Naive B cell (primary cell): ENCODE measurements at regions not wholly inside any gene's neighbourhood (a gene's known extent, or its start where the extent isn't known, plus 50 kb on each side); places are given as distances from the start of the nearest gene placed in this dataset.
A peak's percentile ranks its signal among the peaks of the same experiment; 100 is the strongest.

Source experiments
- ATAC-seq, 2 donors: fragments of 150-1000 bp; cut with Tn5 transposase; 2 replicates each; pipeline ENCODE4 v1.10.0; 2021; ENCODE audit warnings: low read depth in 2 of 2, mild to moderate bottlenecking in 2 of 2, moderate library complexity in 2 of 2
- DNase-seq: peaks from one replicate; pipeline ENCODE4 v3.0.0; 2022
- H3K27ac Mint-ChIP-seq, 6 donors: one replicate each; pipeline ENCODE4 v1.8.0; 2020 to 2022; ENCODE audit warnings: mild to moderate bottlenecking in 6 of 6, mixed read lengths in 6 of 6, moderate library complexity in 5 of 6, inconsistent platforms in 2 of 6
- H3K27me3 Mint-ChIP-seq, 3 donors: one replicate each; pipeline ENCODE4 v1.8.0; 2021 to 2022; ENCODE audit warnings: mixed read lengths in 3 of 3, mild to moderate bottlenecking in 1 of 3
- H3K36me3 Mint-ChIP-seq, 2 donors: one replicate each; pipeline ENCODE4 v1.8.0; 2020 to 2022; ENCODE audit warnings: mixed read lengths in 2 of 2, inconsistent platforms in 1 of 2, mild to moderate bottlenecking in 1 of 2
- H3K4me1 Mint-ChIP-seq, 3 donors: one replicate each; pipeline ENCODE4 v1.8.0; 2020 to 2022; ENCODE audit warnings: mixed read lengths in 3 of 3, inconsistent platforms in 1 of 3, mild to moderate bottlenecking in 1 of 3, moderate library complexity in 1 of 3
- H3K4me3 Mint-ChIP-seq, 8 donors: one replicate each; pipeline ENCODE4 v1.8.0; 2020 to 2022; ENCODE audit warnings: mild to moderate bottlenecking in 8 of 8, mixed read lengths in 8 of 8, moderate library complexity in 8 of 8, inconsistent platforms in 2 of 8
- H3K9me3 Mint-ChIP-seq, 7 donors: one replicate each; pipeline ENCODE4 v1.8.0; 2020 to 2022; ENCODE audit warnings: mixed read lengths in 7 of 7, mild to moderate bottlenecking in 5 of 7, inconsistent platforms in 2 of 7, moderate library complexity in 1 of 7

GRCh38 chr1:5493851-5494311 is 498.3 kb downstream of the NPHP4 start:
- peaks cover 0 to 5% of the 10 kb centered on the region in 2 donors for H3K36me3 Mint-ChIP-seq
- H3K27ac Mint-ChIP-seq: no peak overlapping the region
- no peak overlapping the region for H3K4me3 Mint-ChIP-seq
- H3K4me1 Mint-ChIP-seq: no peaks in the 10 kb centered on the region
- DNase-seq (no peak), ATAC-seq (no peak)
- H3K27me3 Mint-ChIP-seq: peaks cover 8 to 11% (median 8%) of the 10 kb centered on the region in 3 donors
- peaks cover 0 to 4% (median 0%) of the 10 kb centered on the region in 7 donors for H3K9me3 Mint-ChIP-seq

- H3K9me3 Mint-ChIP-seq: peaks cover 0 to 4% (median 0%) of the 10 kb centered on the region in 7 donors
- ATAC-seq (no peak), DNase-seq (no peak)
- no peak overlapping the region for H3K27ac Mint-ChIP-seq
- H3K4me3 Mint-ChIP-seq: no peak overlapping the region
- peaks cover 8 to 11% (median 8%) of the 10 kb centered on the region in 3 donors for H3K27me3 Mint-ChIP-seq
- H3K36me3 Mint-ChIP-seq: peaks cover 0 to 5% of the 10 kb centered on the region in 2 donors
- H3K4me1 Mint-ChIP-seq: no peaks in the 10 kb centered on the region
Observed at GRCh38 chr1:5493275-5493674, 498.9 kb downstream of the NPHP4 start.

GRCh38 chr1:5492846-5493245 is 499.4 kb downstream of the NPHP4 start:
- Mint-ChIP-seq H3K9me3 (peaks cover 0 to 4% (median 0%) of the 10 kb centered on the region in 7 donors), H3K36me3 (peaks cover 0 to 5% of the 10 kb centered on the region in 2 donors), H3K27me3 (peaks cover 8 to 10% (median 8%) of the 10 kb centered on the region in 3 donors), H3K27ac (no peak overlapping the region), H3K4me3 (peak overlapping the region in 1 of 8 donors; percentile 47), H3K4me1 (no peaks in the 10 kb centered on the region)
- ATAC-seq (no peak), DNase-seq (no peak)

- H3K4me1 Mint-ChIP-seq: no peaks in the 10 kb centered on the region
Observed at GRCh38 chr1:5491207-5491904, 500.9 kb downstream of the NPHP4 start.

GRCh38 chr1:5490635-5491034 is 501.6 kb downstream of the NPHP4 start:
- ATAC-seq (no peak), DNase-seq (no peak)
- Mint-ChIP-seq H3K4me1 (no peaks in the 10 kb centered on the region), H3K36me3 (no peaks in the 10 kb centered on the region), H3K9me3 (no peaks in the 10 kb centered on the region), H3K27ac (no peak overlapping the region), H3K27me3 (peaks cover 0 to 4% (median 0%) of the 10 kb centered on the region in 3 donors), H3K4me3 (no peak overlapping the region)

More at GRCh38 chr1:5491207-5491904, 500.9 kb downstream of the NPHP4 start:
- H3K9me3 Mint-ChIP-seq: no peaks in the 10 kb centered on the region
- H3K27ac Mint-ChIP-seq: no peak overlapping the region
- H3K27me3 Mint-ChIP-seq: peaks cover 0 to 4% (median 0%) of the 10 kb centered on the region in 3 donors
- ATAC-seq (no peak), DNase-seq (no peak)
- H3K36me3 Mint-ChIP-seq: no peaks in the 10 kb centered on the region
- H3K4me3 Mint-ChIP-seq: no peak overlapping the region

GRCh38 chr1:5488448-5488847 is 503.8 kb downstream of the NPHP4 start:
- no peaks in the 10 kb centered on the region for H3K36me3 Mint-ChIP-seq
- H3K27me3 Mint-ChIP-seq: peaks cover 0 to 8% (median 4%) of the 10 kb centered on the region in 3 donors
- DNase-seq (no peak), ATAC-seq (no peak)
- no peaks in the 10 kb centered on the region for H3K9me3 Mint-ChIP-seq
- no peak overlapping the region for H3K27ac Mint-ChIP-seq
- no peaks in the 10 kb centered on the region for H3K4me1 Mint-ChIP-seq
- no peak overlapping the region for H3K4me3 Mint-ChIP-seq

- DNase-seq: no peak
- no peak for ATAC-seq
- H3K27ac Mint-ChIP-seq: peak overlapping the region in 1 of 6 donors; percentile 26
- no peaks in the 10 kb centered on the region for H3K36me3 Mint-ChIP-seq
- H3K27me3 Mint-ChIP-seq: peaks cover 0 to 8% (median under 1%) of the 10 kb centered on the region in 3 donors
- H3K4me1 Mint-ChIP-seq: peaks cover 0 to 4% (median 2%) of the 10 kb centered on the region in 3 donors
- peaks cover 0 to 4% (median 0%) of the 10 kb centered on the region in 7 donors for H3K9me3 Mint-ChIP-seq
- no peak overlapping the region for H3K4me3 Mint-ChIP-seq
Observed at GRCh38 chr1:5485968-5486696, 506.1 kb downstream of the NPHP4 start.

- ATAC-seq (no peak), DNase-seq (no peak)
- H3K9me3 Mint-ChIP-seq: peaks cover 0 to 4% (median 0%) of the 10 kb centered on the region in 7 donors
- H3K27me3 Mint-ChIP-seq: peaks cover 0 to 8% (median 3%) of the 10 kb centered on the region in 3 donors
- H3K4me3 Mint-ChIP-seq: no peak overlapping the region
- H3K36me3 Mint-ChIP-seq: no peaks in the 10 kb centered on the region
- peaks cover 0 to 4% (median 2%) of the 10 kb centered on the region in 3 donors for H3K4me1 Mint-ChIP-seq
- H3K27ac Mint-ChIP-seq: no peak overlapping the region
Observed at GRCh38 chr1:5485436-5485835, 506.8 kb downstream of the NPHP4 start.

GRCh38 chr1:5484451-5485165 is 507.6 kb downstream of the NPHP4 start:
- Mint-ChIP-seq H3K36me3 (no peaks in the 10 kb centered on the region), H3K9me3 (peaks cover 0 to 4% (median 0%) of the 10 kb centered on the region in 7 donors), H3K27ac (peak overlapping the region in 1 of 6 donors; percentile 6), H3K4me3 (peak overlapping the region in 1 of 8 donors; percentile 22), H3K4me1 (peaks cover 0 to 4% (median 2%) of the 10 kb centered on the region in 3 donors), H3K27me3 (peaks cover 0 to 8% (median 3%) of the 10 kb centered on the region in 3 donors)
- DNase-seq: no peak
- ATAC-seq: no peak

- Mint-ChIP-seq H3K4me3 (no peak overlapping the region), H3K27ac (no peak overlapping the region), H3K36me3 (no peaks in the 10 kb centered on the region), H3K4me1 (peaks cover 0 to 4% (median 2%) of the 10 kb centered on the region in 3 donors), H3K27me3 (peaks cover 3 to 8% (median 6%) of the 10 kb centered on the region in 3 donors), H3K9me3 (peaks cover 0 to 4% (median 0%) of the 10 kb centered on the region in 7 donors)
- ATAC-seq: no peak
- DNase-seq: no peak
Observed at GRCh38 chr1:5481889-5482288, 510.3 kb downstream of the NPHP4 start.

GRCh38 chr1:5480906-5481305 is 511.3 kb downstream of the NPHP4 start:
- H3K9me3 Mint-ChIP-seq: peaks cover 0 to 4% (median 0%) of the 10 kb centered on the region in 7 donors
- H3K4me1 Mint-ChIP-seq: peaks cover 0 to 4% (median 2%) of the 10 kb centered on the region in 3 donors
- H3K36me3 Mint-ChIP-seq: no peaks in the 10 kb centered on the region
- peak overlapping the region in 2 of 6 donors; percentile 65 to 72 for H3K27ac Mint-ChIP-seq
- H3K27me3 Mint-ChIP-seq: peaks cover 3 to 8% (median 6%) of the 10 kb centered on the region in 3 donors
- H3K4me3 Mint-ChIP-seq: no peak overlapping the region
- no peak for ATAC-seq
- no peak for DNase-seq

- DNase-seq (no peak), ATAC-seq (no peak)
- Mint-ChIP-seq H3K4me1 (peaks cover 0 to 4% (median 2%) of the 10 kb centered on the region in 3 donors), H3K4me3 (no peak overlapping the region), H3K27ac (no peak overlapping the region), H3K36me3 (no peaks in the 10 kb centered on the region), H3K27me3 (peaks cover 3 to 8% (median 6%) of the 10 kb centered on the region in 3 donors), H3K9me3 (peaks cover 0 to 4% (median 0%) of the 10 kb centered on the region in 7 donors)
Observed at GRCh38 chr1:5479876-5480646, 512.2 kb downstream of the NPHP4 start.
